ENCODE measurements at regions not wholly inside any gene's neighbourhood (a gene's known extent, or its start where the extent isn't known, plus 50 kb on each side); places are given as distances from the start of the nearest gene placed in this dataset.

DNA sequence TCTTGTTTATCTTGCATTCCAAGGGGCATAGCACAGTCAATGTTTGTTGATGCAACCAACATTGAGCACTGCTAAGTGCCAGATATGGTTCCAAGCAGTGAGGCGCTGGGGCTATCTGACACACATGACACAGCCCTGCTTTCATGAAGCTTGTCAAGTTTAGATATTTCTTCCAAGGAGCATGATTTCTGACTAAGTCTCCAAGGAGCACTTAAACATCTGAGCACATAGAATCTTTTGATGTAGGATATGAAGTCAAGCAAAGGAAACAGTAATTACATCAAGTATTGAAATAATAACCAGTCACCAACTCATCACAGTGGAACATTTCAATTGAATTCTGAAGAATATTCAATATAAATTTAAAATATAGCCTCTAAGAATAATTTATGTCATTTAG lies 177.8 kb upstream of the USP15 start:
- no peak for TF ChIP-seq POLR2A (IDR thresholded peaks at IDR 0.05; ENCODE audit: low read depth, low read length)
- no peak for TF ChIP-seq POU2F2 (IDR thresholded peaks at IDR 0.05; ENCODE audit: low read depth, low read length)
- no peak for TF ChIP-seq POLR2AphosphoS5 (IDR thresholded peaks at IDR 0.05; ENCODE audit: low read depth, low read length)
- TF ChIP-seq TAF1 (IDR thresholded peaks at IDR 0.05; ENCODE audit: low read depth, low read length), result no peak
- TF ChIP-seq SPI1 (IDR thresholded peaks at IDR 0.05; ENCODE audit: low read depth, low read length), result no peak
